Astrocyte of the spinal cord (primary cell): ENCODE measurements at regions not wholly inside any gene's neighbourhood (a gene's known extent, or its start where the extent isn't known, plus 50 kb on each side); places are given as distances from the start of the nearest gene placed in this dataset.
"Not testable (repeated sequence)": the region's sequence is repeated elsewhere in the genome, so short reads cannot be mapped to it uniquely, and the experiment has no call there.

Source experiments
- DNase-seq: peaks from one replicate; pipeline ENCODE4 v3.0.0; 2011; ENCODE audit warnings: low read depth, low spot score
- H3K4me3 ChIP-seq: 2 replicates; pipeline ENCODE4 v1.5.1; 2011; ENCODE audit warnings: low read depth, mild to moderate bottlenecking, low read length, moderate library complexity
- CTCF ChIP-seq: IDR thresholded peaks from 2 replicates; pipeline ENCODE4 v1.5.1; 2012; ENCODE audit warnings: low read depth, mild to moderate bottlenecking, low read length, inconsistent platforms
- in situ Hi-C: cut with HindIII; loops from 2 replicates; pipeline ENCODE4 v1.10.0; 2017; ENCODE audit warnings: low sequenced_read_pairs

GRCh38 chr4:151852202-151852601 is 91.4 kb upstream of the GATB start:
- no peak for DNase-seq
- TF ChIP-seq CTCF, result no peak
- no peak overlapping the region for H3K4me3 ChIP-seq
- in situ Hi-C loops, result no loop called here

- in situ Hi-C loops, result no loop called here
- TF ChIP-seq CTCF, result no peak
Observed at GRCh38 chr4:151851354-151851753, 90.5 kb upstream of the GATB start.

DNA sequence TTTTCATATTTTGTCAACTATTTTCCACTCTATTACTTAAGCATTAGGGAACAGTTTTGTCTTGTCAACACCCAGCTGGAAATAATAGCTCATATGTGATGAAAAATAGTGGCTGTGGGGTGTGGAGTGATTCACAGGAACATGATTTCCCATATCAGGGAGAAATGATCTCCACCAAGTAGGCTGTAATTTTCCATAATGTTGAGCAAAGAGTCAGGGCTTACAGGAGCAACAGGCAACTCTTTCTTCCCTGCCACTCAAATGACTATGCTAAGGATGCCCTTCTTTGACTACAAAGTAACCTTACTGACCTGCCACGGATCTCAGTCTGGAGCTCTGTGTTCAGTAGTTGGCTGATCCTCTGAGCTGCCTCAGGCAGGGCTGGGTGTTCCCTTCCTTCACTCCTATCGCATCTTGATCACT is 90.0 kb upstream of the GATB start:
- in situ Hi-C loops, result no loop called here
- TF ChIP-seq CTCF, result no peak
- DNase-seq, result peak; percentile 5

More at GRCh38 chr4:151851354-151851753, 90.5 kb upstream of the GATB start:
- no peak overlapping the region for H3K4me3 ChIP-seq
- no peak for DNase-seq

GRCh38 chr4:151845551-151845950 is 84.7 kb upstream of the GATB start:
- H3K4me3 ChIP-seq, in situ Hi-C loops, DNase-seq: not testable (repeated sequence)

More for the DNA sequence above, 90.0 kb upstream of the GATB start:
- H3K4me3 ChIP-seq, result no peak overlapping the region

DNA sequence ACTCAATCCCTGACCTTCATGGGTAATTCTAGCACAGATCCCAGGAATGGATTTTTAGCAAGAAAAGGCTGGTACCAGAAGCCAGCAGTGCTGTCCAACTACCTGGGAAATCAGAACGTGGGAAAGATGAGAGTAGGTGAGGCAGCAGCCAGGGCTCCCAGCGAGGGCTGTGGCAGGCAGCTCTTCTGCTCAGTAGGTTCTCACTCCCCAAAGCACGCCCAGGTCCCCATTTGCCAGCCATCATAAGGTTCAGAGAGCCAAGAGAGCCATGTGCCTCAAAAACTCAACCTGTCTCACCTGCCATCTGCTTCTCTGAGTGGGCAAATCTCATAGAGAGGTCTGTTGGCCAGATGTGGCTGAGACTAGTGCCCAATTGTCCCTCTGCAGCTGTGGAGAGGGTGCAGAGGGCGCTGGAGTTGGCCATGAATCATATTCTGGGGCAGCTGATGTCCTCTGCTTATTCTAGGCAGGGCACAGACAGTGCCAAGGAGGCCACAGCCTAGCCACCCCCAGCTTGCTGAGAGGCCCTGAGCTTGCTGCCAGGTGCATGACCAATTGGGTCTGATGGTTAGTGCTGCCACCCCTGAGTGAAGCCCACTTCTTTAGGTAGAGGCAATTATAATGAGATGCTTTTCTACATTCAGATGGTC is 81.7 kb upstream of the GATB start:
- no peak overlapping the region for H3K4me3 ChIP-seq
- no peak for DNase-seq
- in situ Hi-C loops, result no loop called here
- no peak for TF ChIP-seq CTCF

DNA sequence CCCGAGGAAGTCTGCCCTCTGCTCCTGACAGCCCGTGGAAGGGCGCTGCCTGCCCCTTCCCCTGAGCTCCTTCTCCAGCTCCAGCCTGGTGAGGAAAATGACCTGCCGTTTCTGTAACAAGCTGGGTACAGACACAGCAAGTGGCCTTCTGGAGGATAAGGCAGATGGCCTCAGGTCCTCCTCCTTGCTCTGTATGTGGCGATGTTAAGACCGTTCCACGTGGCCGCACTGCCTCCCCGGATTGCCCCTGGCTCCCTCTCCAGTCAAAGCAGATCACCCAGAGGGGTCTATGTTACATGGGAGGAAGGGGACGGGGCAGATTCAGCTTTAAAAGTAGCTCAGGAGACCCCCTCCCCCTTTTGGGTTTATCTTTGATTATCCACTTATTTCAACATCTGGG is 80.3 kb upstream of the GATB start:
- in situ Hi-C loops, result no loop called here
- no peak for DNase-seq
- no peak for TF ChIP-seq CTCF
- H3K4me3 ChIP-seq, result no peak overlapping the region

- DNase-seq, result no peak
- in situ Hi-C loops, result no loop called here
- TF ChIP-seq CTCF, result no peak
- H3K4me3 ChIP-seq, result no peak overlapping the region
Observed at GRCh38 chr4:151835467-151835866, 74.7 kb upstream of the GATB start.
